ENCODE measurements at regions not wholly inside any gene's neighbourhood (a gene's known extent, or its start where the extent isn't known, plus 50 kb on each side); places are given as distances from the start of the nearest gene placed in this dataset.

DNA sequence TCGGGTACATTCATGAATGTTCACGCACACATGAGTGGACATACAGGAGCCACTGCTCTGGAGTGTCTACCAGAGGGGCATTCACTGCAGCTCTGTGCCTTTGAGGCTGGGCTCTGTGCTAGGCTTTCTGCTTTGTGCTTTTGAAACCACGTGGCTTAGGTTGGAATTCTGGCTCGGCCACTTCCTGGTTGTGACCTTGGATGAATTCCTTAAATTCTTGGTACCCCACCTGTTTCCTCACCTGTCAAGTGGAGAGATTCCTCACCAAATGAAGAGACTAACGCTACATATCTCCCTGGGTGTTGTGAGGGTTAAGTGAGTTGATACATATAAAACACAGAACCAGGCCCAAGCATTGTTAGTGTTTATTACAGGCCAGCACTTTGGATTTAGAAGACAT lies 842.8 kb downstream of the VRK1 start:
- Histone ChIP-seq H3K27me3 (ENCODE audit: control insufficient read depth in 1 of 2, insufficient read depth in 2 of 2, low read length in 2 of 2) (no peaks in the 10 kb centered on the region), H3K79me2 (ENCODE audit: insufficient read depth, low read length) (no peaks in the 10 kb centered on the region), H3K9ac (ENCODE audit: insufficient read depth, low read depth, low read length) (no peak overlapping the region), H3K4me3 (replicated peaks in 1 of 3; ENCODE audit: insufficient read depth in 1 of 3, low read depth in 2 of 3, low read length in 3 of 3) (no peak overlapping the region), H4K20me1 (ENCODE audit: insufficient read depth, low read length) (no peaks in the 10 kb centered on the region), H2AFZ (ENCODE audit: low read length) (no peak overlapping the region), H3K27ac (ENCODE audit: extremely low read length, insufficient read depth, low read length) (no peak overlapping the region), H3K4me2 (ENCODE audit: low read depth, low read length) (no peak overlapping the region), H3K4me1 (ENCODE audit: insufficient read depth, low read length) (no peaks in the 10 kb centered on the region), H3K9me3 (ENCODE audit: low read length) (peaks cover 90% of the 10 kb centered on the region), H3K36me3 (replicated peaks in 1 of 2; ENCODE audit: control insufficient read depth in 1 of 2, insufficient read depth in 2 of 2, low read length in 2 of 2) (no peaks in the 10 kb centered on the region)
- no TSS peak for BruUV-seq (replicated peaks)
- TF ChIP-seq ZFYVE20 (CRISPR knock-in tag; IDR thresholded peaks at IDR 0.05; ENCODE audit: borderline replicate concordance, low read depth) (no peak), ELF4 (CRISPR knock-in tag; IDR thresholded peaks at IDR 0.05; ENCODE audit: borderline replicate concordance) (no peak), KLF11 (CRISPR knock-in tag; IDR thresholded peaks at IDR 0.05) (no peak), SYNCRIP (IDR thresholded peaks at IDR 0.05; ENCODE audit: insufficient read depth, low read depth, low read length) (no peak)
- TF ChIP-seq, protein P1, sequence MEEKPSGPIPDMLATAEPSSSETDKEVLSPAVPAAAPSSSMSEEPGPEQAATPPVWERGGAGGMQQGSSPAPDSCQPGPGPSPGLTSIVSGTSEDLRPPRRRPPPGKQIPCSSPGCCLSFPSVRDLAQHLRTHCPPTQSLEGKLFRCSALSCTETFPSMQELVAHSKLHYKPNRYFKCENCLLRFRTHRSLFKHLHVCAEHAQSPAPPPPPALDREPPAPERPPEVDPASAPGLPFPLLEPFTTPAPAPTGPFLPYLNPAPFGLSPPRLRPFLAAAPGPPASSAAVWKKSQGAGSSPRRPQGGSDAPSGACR (CRISPR knock-in tag; IDR thresholded peaks at IDR 0.05): no peak
- TF ChIP-seq, protein P2, sequence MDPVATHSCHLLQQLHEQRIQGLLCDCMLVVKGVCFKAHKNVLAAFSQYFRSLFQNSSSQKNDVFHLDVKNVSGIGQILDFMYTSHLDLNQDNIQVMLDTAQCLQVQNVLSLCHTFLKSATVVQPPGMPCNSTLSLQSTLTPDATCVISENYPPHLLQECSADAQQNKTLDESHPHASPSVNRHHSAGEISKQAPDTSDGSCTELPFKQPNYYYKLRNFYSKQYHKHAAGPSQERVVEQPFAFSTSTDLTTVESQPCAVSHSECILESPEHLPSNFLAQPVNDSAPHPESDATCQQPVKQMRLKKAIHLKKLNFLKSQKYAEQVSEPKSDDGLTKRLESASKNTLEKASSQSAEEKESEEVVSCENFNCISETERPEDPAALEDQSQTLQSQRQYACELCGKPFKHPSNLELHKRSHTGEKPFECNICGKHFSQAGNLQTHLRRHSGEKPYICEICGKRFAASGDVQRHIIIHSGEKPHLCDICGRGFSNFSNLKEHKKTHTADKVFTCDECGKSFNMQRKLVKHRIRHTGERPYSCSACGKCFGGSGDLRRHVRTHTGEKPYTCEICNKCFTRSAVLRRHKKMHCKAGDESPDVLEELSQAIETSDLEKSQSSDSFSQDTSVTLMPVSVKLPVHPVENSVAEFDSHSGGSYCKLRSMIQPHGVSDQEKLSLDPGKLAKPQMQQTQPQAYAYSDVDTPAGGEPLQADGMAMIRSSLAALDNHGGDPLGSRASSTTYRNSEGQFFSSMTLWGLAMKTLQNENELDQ (CRISPR knock-in tag; IDR thresholded peaks at IDR 0.05; ENCODE audit: borderline replicate concordance): no peak
- no peak for DNase-seq (ENCODE audit: low spot score)
- no peak for FAIRE-seq
- in situ Hi-C loops (cut with HindIII; ENCODE audit: extremely low pct_ligation_motif_present, low pct_unique_long_range_greater_than_20kb) (no loop called here), intact Hi-C loops (cut with micrococcal nuclease; ENCODE audit: unreplicated experiment) (no loop called here)
- ATAC-seq: no peak
- 0% methylated on average over 2 of the region's 5 CpGs for WGBS (ENCODE audit: low lambda C conversion rate)
- POLR2A ChIA-PET: no interaction called here
- CTCF ChIA-PET (ENCODE audit: low intra/inter-chr PET ratio, low total read pairs): no interaction called here

All from HepG2 (cell line).